Left kidney (tissue), 1 donor: ENCODE measurements at regions not wholly inside any gene's neighbourhood (a gene's known extent, or its start where the extent isn't known, plus 50 kb on each side); places are given as distances from the start of the nearest gene placed in this dataset.

Experiments used
- DNase-seq: peaks from one replicate; pipeline ENCODE4 v3.0.0-alpha.2; 2013

GRCh38 chr1:221634606-221635005, 107.3 kb downstream of the DUSP10 start:
- DNase-seq = no peak

GRCh38 chr1:221635305-221635704, 106.6 kb downstream of the DUSP10 start:
- DNase-seq = no peak

GRCh38 chr1:221636096-221636495, 105.8 kb downstream of the DUSP10 start:
- no peak for DNase-seq

GRCh38 chr1:221636967-221637366, 104.9 kb downstream of the DUSP10 start:
- DNase-seq = no peak

GRCh38 chr1:221637641-221638041, 104.2 kb downstream of the DUSP10 start:
- DNase-seq = no peak

- DNase-seq = no peak
Observed at GRCh38 chr1:221638595-221638994, 103.3 kb downstream of the DUSP10 start.

GRCh38 chr1:221641811-221642210, 100.1 kb downstream of the DUSP10 start:
- DNase-seq = no peak

- DNase-seq = no peak
Observed at GRCh38 chr1:221643404-221644144, 98.3 kb downstream of the DUSP10 start.

- no peak for DNase-seq
Observed at GRCh38 chr1:221644145-221644448, 97.8 kb downstream of the DUSP10 start.

GRCh38 chr1:221644663-221645258, 97.1 kb downstream of the DUSP10 start:
- no peak for DNase-seq

GRCh38 chr1:221648201-221648600, 93.7 kb downstream of the DUSP10 start:
- DNase-seq = no peak
